OCI-LY1 (cell line): ENCODE measurements at regions not wholly inside any gene's neighbourhood (a gene's known extent, or its start where the extent isn't known, plus 50 kb on each side); places are given as distances from the start of the nearest gene placed in this dataset.

ENCODE experiments used
- H2AFZ ChIP-seq: fragments of 200-600 bp; sonication (generic), shearing (Covaris generic); 2 replicates; pipeline ENCODE4 v1.6.0; 2014; ENCODE audit warnings: antibody characterized with exemption, mild to moderate bottlenecking, low read length
- H3F3A ChIP-seq: fragments of 200-600 bp; sonication (generic), shearing (Covaris generic); 2 replicates; pipeline ENCODE4 v1.6.0; 2014; ENCODE audit warnings: mild to moderate bottlenecking, antibody characterized with exemption, low read length, moderate library complexity; ENCODE audit not compliant: insufficient read depth
- H3K27ac ChIP-seq: fragments of 200-600 bp; sonication (generic); 2 replicates; pipeline ENCODE4 v1.5.1; 2014; ENCODE audit warnings: low read length, mixed run types, mild to moderate bottlenecking, low read depth; ENCODE audit not compliant: poor library complexity, severe bottlenecking
- H3K27me3 ChIP-seq: fragments of 200-600 bp; sonication (generic); 2 replicates; pipeline ENCODE4 v1.6.0; 2014; ENCODE audit warnings: antibody characterized with exemption, mild to moderate bottlenecking, low read length, moderate library complexity; ENCODE audit not compliant: insufficient read depth
- H3K36me3 ChIP-seq: fragments of 200-600 bp; sonication (generic); 2 replicates; pipeline ENCODE4 v1.6.1; 2014; ENCODE audit warnings: mild to moderate bottlenecking, antibody characterized with exemption, low read length, moderate library complexity, mixed read lengths; ENCODE audit not compliant: insufficient read depth
- H3K4me1 ChIP-seq: fragments of 200-600 bp; sonication (generic); 2 replicates; pipeline ENCODE4 v1.5.1; 2014; ENCODE audit warnings: mild to moderate bottlenecking, low read length, moderate library complexity; ENCODE audit not compliant: insufficient read depth, severe bottlenecking
- H3K4me2 ChIP-seq: fragments of 200-600 bp; sonication (generic), shearing (Covaris generic); 2 replicates; pipeline ENCODE4 v1.6.1; 2014; ENCODE audit warnings: low read length
- H3K4me3 ChIP-seq: fragments of 200-600 bp; sonication (generic); 2 replicates; pipeline ENCODE4 v1.5.1; 2014; ENCODE audit warnings: low read length, low read depth, mild to moderate bottlenecking, mixed read lengths; ENCODE audit not compliant: poor library complexity, severe bottlenecking
- H3K79me2 ChIP-seq: fragments of 200-600 bp; shearing (Covaris generic); 2 replicates; pipeline ENCODE4 v1.6.1; 2016; ENCODE audit warnings: mixed run types, low read length, mixed read lengths; ENCODE audit not compliant: insufficient read depth
- H3K9ac ChIP-seq: fragments of 200-600 bp; sonication (generic), shearing (Covaris generic); 2 replicates; pipeline ENCODE4 v1.6.1; 2014; ENCODE audit warnings: mild to moderate bottlenecking, low read length, mixed read lengths
- H3K9me2 ChIP-seq: fragments of 200-600 bp; sonication (generic), shearing (Covaris generic); 2 replicates; pipeline ENCODE4 v1.6.1; 2014; ENCODE audit warnings: low read depth, mild to moderate bottlenecking, low read length, mixed read lengths
- H3K9me3 ChIP-seq: fragments of 200-600 bp; shearing (Covaris generic); 2 replicates; pipeline ENCODE4 v1.6.1; 2014; ENCODE audit warnings: low read length, mixed read lengths
- H4K20me1 ChIP-seq: fragments of 200-600 bp; sonication (generic), shearing (Covaris generic); 2 replicates; pipeline ENCODE4 v1.6.0; 2016; ENCODE audit warnings: mild to moderate bottlenecking, low read length; ENCODE audit not compliant: insufficient read depth
- CTCF ChIP-seq: fragments of 200-600 bp; sonication (generic), shearing (Covaris generic); IDR thresholded peaks from 2 replicates; pipeline ENCODE4 v1.5.1; 2017; ENCODE audit warnings: mild to moderate bottlenecking, antibody characterized with exemption, low read length, moderate library complexity, mixed read lengths
- EZH2 ChIP-seq: fragments of 200-600 bp; sonication (generic), shearing (Covaris generic); IDR thresholded peaks from 2 replicates; pipeline ENCODE4 v1.8.0; 2017; ENCODE audit warnings: borderline replicate concordance, mixed run types, mild to moderate bottlenecking, antibody characterized with exemption, low read length, moderate library complexity, mixed read lengths

- H3K27me3 ChIP-seq, result 0 out of 2 replicates have a peak, but pooled peaks cover 4% of the 10 kb centered on the region
- no peak overlapping the region for H3K27ac ChIP-seq
- H3K4me1 ChIP-seq, result no peaks in the 10 kb centered on the region
- TF ChIP-seq CTCF (no peak), EZH2 (no peak)
- H4K20me1 ChIP-seq, result no peaks in the 10 kb centered on the region
- H3K4me3 ChIP-seq, result no peak overlapping the region
- no peaks in the 10 kb centered on the region for H3K9me2 ChIP-seq
- H3K9me3 ChIP-seq, result no peaks in the 10 kb centered on the region
- no peaks in the 10 kb centered on the region for H3F3A ChIP-seq
- H3K4me2 ChIP-seq, result no peak overlapping the region
- H3K9ac ChIP-seq, result no peak overlapping the region
- no peaks in the 10 kb centered on the region for H3K36me3 ChIP-seq
- no peaks in the 10 kb centered on the region for H3K79me2 ChIP-seq
- H2AFZ ChIP-seq, result no peak overlapping the region
Observed at GRCh38 chr7:42407021-42407710, 170.2 kb upstream of the GLI3 start.

- H3K9me2 ChIP-seq, result no peaks in the 10 kb centered on the region
- H3K9me3 ChIP-seq, result no peaks in the 10 kb centered on the region
- no peak overlapping the region for H3K4me2 ChIP-seq
- H3K27me3 ChIP-seq, result 0 out of 2 replicates have a peak, but pooled peaks cover 4% of the 10 kb centered on the region
- no peak overlapping the region for H2AFZ ChIP-seq
- H3K4me3 ChIP-seq, result no peak overlapping the region
- H3K9ac ChIP-seq, result no peak overlapping the region
- no peaks in the 10 kb centered on the region for H3K36me3 ChIP-seq
- H3F3A ChIP-seq, result no peaks in the 10 kb centered on the region
- H3K27ac ChIP-seq, result no peak overlapping the region
- no peaks in the 10 kb centered on the region for H3K79me2 ChIP-seq
- H3K4me1 ChIP-seq, result no peaks in the 10 kb centered on the region
- TF ChIP-seq CTCF (no peak), EZH2 (no peak)
- no peaks in the 10 kb centered on the region for H4K20me1 ChIP-seq
Observed at GRCh38 chr7:42406358-42406757, 169.3 kb upstream of the GLI3 start.

DNA sequence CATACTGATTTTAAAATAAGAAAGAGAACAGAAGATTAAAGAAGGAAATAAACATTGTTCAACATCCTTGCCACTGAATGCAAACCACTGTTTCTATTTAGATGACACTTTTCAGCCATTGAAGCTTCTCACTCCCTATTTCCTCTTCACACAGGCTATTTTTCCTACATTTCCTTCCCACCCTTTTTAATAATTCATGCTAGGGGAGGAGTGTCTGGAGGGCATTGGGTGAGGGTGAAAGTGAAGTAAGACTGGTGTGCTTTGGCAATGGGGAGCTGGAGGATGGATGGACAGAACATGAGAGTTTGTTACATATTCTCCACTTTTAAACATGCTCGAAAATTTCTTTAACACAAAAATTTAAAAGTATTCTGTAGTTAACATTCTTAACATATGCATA lies 168.8 kb upstream of the GLI3 start:
- 0 out of 2 replicates have a peak, but pooled peaks cover 4% of the 10 kb centered on the region for H3K27me3 ChIP-seq
- H3K79me2 ChIP-seq, result no peaks in the 10 kb centered on the region
- H2AFZ ChIP-seq, result no peak overlapping the region
- no peaks in the 10 kb centered on the region for H3K36me3 ChIP-seq
- no peaks in the 10 kb centered on the region for H3F3A ChIP-seq
- H3K9me3 ChIP-seq, result no peaks in the 10 kb centered on the region
- H3K9ac ChIP-seq, result no peak overlapping the region
- H3K27ac ChIP-seq, result no peak overlapping the region
- H4K20me1 ChIP-seq, result no peaks in the 10 kb centered on the region
- H3K4me2 ChIP-seq, result no peak overlapping the region
- H3K9me2 ChIP-seq, result no peaks in the 10 kb centered on the region
- no peak for TF ChIP-seq CTCF
- TF ChIP-seq EZH2, result no peak
- H3K4me1 ChIP-seq, result no peaks in the 10 kb centered on the region
- H3K4me3 ChIP-seq, result no peak overlapping the region
